ENCODE measurements at regions not wholly inside any gene's neighbourhood (a gene's known extent, or its start where the extent isn't known, plus 50 kb on each side); places are given as distances from the start of the nearest gene placed in this dataset.
"Not testable (repeated sequence)": the region's sequence is repeated elsewhere in the genome, so short reads cannot be mapped to it uniquely, and the experiment has no call there.

DNA sequence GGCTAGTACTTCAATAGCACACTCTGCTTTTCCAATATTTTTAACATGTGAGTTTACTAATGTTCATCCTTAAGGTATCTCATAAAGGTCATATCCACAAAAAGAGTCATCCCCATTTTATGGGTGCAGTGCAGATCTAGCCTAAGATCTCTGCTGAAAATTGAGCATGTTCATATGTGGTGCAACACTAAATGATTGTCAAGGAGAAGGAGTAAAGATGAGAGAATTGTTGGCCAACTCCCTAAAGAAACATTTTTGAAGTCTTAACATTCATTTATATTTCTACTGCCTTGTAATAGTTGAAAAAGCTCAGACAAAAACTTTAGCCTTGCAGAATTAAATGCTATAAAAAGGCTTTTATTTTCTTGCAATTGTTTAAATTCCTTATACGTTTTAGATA, 1159.6 kb downstream of the TBL1XR1 start:
- TF ChIP-seq, protein P1, sequence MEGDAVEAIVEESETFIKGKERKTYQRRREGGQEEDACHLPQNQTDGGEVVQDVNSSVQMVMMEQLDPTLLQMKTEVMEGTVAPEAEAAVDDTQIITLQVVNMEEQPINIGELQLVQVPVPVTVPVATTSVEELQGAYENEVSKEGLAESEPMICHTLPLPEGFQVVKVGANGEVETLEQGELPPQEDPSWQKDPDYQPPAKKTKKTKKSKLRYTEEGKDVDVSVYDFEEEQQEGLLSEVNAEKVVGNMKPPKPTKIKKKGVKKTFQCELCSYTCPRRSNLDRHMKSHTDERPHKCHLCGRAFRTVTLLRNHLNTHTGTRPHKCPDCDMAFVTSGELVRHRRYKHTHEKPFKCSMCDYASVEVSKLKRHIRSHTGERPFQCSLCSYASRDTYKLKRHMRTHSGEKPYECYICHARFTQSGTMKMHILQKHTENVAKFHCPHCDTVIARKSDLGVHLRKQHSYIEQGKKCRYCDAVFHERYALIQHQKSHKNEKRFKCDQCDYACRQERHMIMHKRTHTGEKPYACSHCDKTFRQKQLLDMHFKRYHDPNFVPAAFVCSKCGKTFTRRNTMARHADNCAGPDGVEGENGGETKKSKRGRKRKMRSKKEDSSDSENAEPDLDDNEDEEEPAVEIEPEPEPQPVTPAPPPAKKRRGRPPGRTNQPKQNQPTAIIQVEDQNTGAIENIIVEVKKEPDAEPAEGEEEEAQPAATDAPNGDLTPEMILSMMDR (conservative IDR thresholded peaks at IDR 0.05; ENCODE audit: low read depth, low read length): no peak
- DNase-seq (ENCODE audit: low read depth): no peak
- no peak overlapping the region for H3K4me3 ChIP-seq (ENCODE audit: low read depth, low read length)

DNA sequence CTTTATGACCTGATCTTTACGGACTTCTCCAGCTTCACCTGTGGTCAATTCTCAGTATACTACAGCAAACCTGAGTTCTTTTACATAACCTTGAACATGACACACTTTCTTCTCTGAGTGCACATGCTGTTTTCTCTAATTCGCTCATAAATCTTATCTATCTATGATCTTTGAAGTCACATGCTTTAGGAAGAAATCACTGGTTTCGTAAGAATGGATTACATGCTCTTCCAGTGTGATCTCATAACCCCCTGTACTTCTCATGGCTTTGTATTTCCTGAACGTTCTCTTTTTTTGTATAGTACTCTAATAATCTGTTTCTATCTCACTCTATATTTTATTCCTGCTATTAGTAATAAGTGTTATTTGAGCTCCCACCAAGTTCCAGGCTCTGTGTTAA, 1165.2 kb downstream of the TBL1XR1 start:
- TF ChIP-seq, protein P1 (conservative IDR thresholded peaks at IDR 0.05; ENCODE audit: low read depth, low read length): no peak
- H3K4me3 ChIP-seq (ENCODE audit: low read depth, low read length): no peak overlapping the region
- DNase-seq (ENCODE audit: low read depth): no peak

DNA sequence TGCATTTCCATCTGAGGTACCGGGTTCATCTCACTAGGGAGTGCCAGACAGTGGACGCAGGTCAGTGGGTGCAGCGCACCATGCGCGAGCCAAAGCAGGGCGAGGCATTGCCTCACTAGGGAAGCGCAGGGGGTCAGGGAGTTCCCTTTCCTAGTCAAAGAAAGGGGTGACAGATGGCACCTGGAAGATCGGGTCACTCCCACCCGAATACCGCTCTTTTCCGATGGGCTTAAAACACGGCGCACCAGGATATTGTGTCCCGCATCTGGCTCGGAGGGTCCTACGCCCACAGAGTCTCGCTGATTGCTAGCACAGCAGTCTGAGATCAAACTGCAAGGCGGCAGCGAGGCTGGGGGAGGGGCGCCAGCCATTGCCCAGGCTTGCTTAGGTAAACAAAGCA, 1157.1 kb downstream of the NAALADL2 start:
- not testable (repeated sequence) for DNase-seq (ENCODE audit: low read depth); H3K4me3 ChIP-seq (ENCODE audit: low read depth, low read length)

DNA sequence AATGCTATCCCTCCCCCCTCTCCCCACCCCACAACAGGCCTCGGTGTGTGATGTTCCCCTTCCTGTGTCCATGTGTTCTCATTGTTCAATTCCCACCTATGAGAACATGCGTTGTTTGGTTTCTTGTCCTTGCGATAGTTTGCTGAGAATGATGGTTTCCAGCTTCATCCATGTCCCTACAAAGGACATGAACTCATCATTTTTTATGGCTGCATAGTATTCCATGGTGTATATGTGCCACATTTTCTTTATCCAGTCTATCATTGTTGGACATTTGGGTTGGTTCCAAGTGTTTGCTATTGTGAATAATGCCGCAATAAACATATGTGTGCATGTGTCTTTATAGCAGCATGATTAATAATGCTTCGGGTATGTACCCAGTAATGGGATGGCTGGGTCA, 1156.1 kb downstream of the NAALADL2 start:
- not testable (repeated sequence) for H3K4me3 ChIP-seq (ENCODE audit: low read depth, low read length); DNase-seq (ENCODE audit: low read depth)

DNA sequence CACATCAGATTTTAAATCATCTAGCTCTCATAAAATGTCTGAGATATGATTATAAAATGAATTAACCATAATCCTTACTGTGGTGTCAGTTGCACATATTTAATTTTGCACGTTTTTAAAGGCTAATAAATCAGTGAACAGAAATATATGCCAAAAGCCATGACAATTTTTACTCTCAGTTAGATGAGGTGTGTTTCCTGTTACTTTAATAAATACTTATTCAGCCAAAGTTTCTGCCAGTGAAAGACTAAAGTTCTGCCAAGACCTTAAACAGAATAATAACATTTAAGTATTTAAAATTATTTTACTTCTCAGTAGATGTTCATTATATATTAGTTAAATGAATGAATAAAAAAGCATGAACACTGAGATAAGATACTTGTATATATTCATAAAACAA, 1150.1 kb downstream of the NAALADL2 start:
- TF ChIP-seq, protein P1 (conservative IDR thresholded peaks at IDR 0.05; ENCODE audit: low read depth, low read length): no peak
- DNase-seq (ENCODE audit: low read depth): no peak

DNA sequence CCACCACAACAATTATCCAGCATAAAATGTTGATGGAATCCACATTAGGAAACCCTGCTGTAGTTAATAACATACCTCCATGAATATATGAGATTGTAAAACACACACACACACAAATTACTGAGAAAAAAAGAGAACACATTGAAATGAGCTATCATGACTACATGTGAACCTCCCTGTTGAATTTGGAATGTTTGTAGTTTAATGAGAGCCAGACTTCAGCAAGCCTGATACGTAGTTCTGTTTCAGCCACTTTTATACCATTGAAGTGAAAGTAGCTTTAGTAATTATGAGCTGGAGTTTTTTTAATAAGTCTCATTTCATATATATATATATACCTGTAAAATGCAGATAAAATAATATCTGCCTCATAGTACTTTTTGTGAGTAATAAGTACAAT, 1146.4 kb downstream of the NAALADL2 start:
- H3K4me3 ChIP-seq (ENCODE audit: low read depth, low read length): no peak overlapping the region
- no peak for DNase-seq (ENCODE audit: low read depth)
- TF ChIP-seq, protein P1 (conservative IDR thresholded peaks at IDR 0.05; ENCODE audit: low read depth, low read length): no peak

More for the DNA sequence above, 1150.1 kb downstream of the NAALADL2 start:
- no peak overlapping the region for H3K4me3 ChIP-seq (ENCODE audit: low read depth, low read length)

DNA sequence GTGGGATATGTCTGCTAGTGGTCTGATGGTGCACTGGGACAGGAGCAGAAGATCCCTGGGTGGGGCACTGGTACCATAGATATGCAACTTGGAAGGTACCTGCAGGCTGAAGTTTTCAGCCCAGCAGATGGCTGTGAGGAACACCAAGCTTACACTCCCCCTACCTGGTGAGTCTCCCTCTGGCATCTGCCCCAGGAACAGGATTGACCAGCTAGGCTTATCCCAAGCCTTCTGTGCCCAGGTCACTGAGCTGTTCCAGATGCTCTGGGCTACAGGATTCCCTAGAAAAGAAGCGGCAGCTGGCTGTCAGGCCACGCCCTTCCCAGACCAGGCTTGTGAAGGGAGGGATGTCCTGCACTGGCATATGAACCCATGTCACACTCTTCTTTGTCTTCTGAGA, 1130.0 kb downstream of the NAALADL2 start:
- TF ChIP-seq, protein P1 (conservative IDR thresholded peaks at IDR 0.05; ENCODE audit: low read depth, low read length): no peak
- no peak overlapping the region for H3K4me3 ChIP-seq (ENCODE audit: low read depth, low read length)
- DNase-seq (ENCODE audit: low read depth): no peak

DNA sequence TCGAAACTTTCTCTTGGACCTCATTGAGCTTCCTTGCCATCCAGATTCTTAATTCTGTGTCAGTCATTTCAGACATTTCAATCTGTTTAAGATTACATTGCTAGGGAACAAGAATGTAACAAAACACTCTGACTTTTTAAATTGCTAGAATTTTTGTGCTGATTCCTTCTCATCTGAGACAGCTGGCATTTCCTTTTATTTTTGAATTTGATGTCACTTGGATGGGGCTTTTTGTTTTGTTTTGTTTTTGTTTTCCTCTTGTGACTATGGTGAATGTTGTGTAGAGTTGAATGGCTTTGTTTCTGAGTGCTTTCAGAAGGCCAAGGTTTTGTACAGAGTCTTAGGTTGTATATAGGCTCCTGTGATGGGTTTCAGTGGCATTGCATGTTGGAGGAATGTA, 1129.3 kb downstream of the NAALADL2 start:
- no peak overlapping the region for H3K4me3 ChIP-seq (ENCODE audit: low read depth, low read length)
- no peak for DNase-seq (ENCODE audit: low read depth)
- TF ChIP-seq, protein P1 (conservative IDR thresholded peaks at IDR 0.05; ENCODE audit: low read depth, low read length): no peak
